GM12873 (cell line): ENCODE measurements at regions not wholly inside any gene's neighbourhood (a gene's known extent, or its start where the extent isn't known, plus 50 kb on each side); places are given as distances from the start of the nearest gene placed in this dataset.

Source experiments
- CTCF ChIP-seq: IDR thresholded peaks from 2 replicates; pipeline ENCODE4 v1.5.1; 2012; ENCODE audit warnings: low read depth, mild to moderate bottlenecking, moderate library complexity, low read length, control low read depth; ENCODE audit not compliant: insufficient read depth; ENCODE audit errors: missing control alignments

- TF ChIP-seq CTCF, result no peak
Observed at GRCh38 chr5:87828545-87829216, 416.0 kb upstream of the CCNH start.

GRCh38 chr5:87827539-87827938, 414.8 kb upstream of the CCNH start:
- no peak for TF ChIP-seq CTCF

- no peak for TF ChIP-seq CTCF
Observed at GRCh38 chr5:87826507-87826906, 413.8 kb upstream of the CCNH start.

- no peak for TF ChIP-seq CTCF
Observed at GRCh38 chr5:87825583-87825982, 412.9 kb upstream of the CCNH start.

GRCh38 chr5:87807783-87808182, 395.1 kb upstream of the CCNH start:
- no peak for TF ChIP-seq CTCF

- TF ChIP-seq CTCF, result no peak
Observed at GRCh38 chr5:87803352-87803751, 390.6 kb upstream of the CCNH start.

- no peak for TF ChIP-seq CTCF
Observed at GRCh38 chr5:87791869-87792268, 379.1 kb upstream of the CCNH start.
